COLO668 (cell line): ENCODE measurements at regions not wholly inside any gene's neighbourhood (a gene's known extent, or its start where the extent isn't known, plus 50 kb on each side); places are given as distances from the start of the nearest gene placed in this dataset.

Experiments
- DNase-seq: peaks from one replicate; lab custom pipeline; 2025; ENCODE audit not compliant: unreplicated experiment; lab: John Stamatoyannopoulos, UW

GRCh38 chr4:151917145-151917734 is 156.4 kb upstream of the GATB start:
- no peak for DNase-seq

- DNase-seq = no peak
Measured at GRCh38 chr4:151912632-151913031, 151.8 kb upstream of the GATB start.

- no peak for DNase-seq
Measured at GRCh38 chr4:151911970-151912369, 151.2 kb upstream of the GATB start.

GRCh38 chr4:151908734-151909497 is 148.1 kb upstream of the GATB start:
- no peak for DNase-seq

GRCh38 chr4:151908201-151908600 is 147.4 kb upstream of the GATB start:
- DNase-seq = no peak

- DNase-seq = no peak
Measured at GRCh38 chr4:151906438-151906837, 145.6 kb upstream of the GATB start.

GRCh38 chr4:151905197-151905596 is 144.4 kb upstream of the GATB start:
- DNase-seq = no peak

GRCh38 chr4:151901631-151902030 is 140.8 kb upstream of the GATB start:
- no peak for DNase-seq

- no peak for DNase-seq
Measured at GRCh38 chr4:151896880-151897279, 136.1 kb upstream of the GATB start.

GRCh38 chr4:151895671-151896070 is 134.9 kb upstream of the GATB start:
- no peak for DNase-seq

- DNase-seq = no peak
Measured at GRCh38 chr4:151894246-151894645, 133.4 kb upstream of the GATB start.

- DNase-seq = no peak
Measured at GRCh38 chr4:151888367-151888866, 127.6 kb upstream of the GATB start.

- no peak for DNase-seq
Measured at GRCh38 chr4:151887816-151888180, 127.0 kb upstream of the GATB start.

GRCh38 chr4:151887031-151887815 is 126.4 kb upstream of the GATB start:
- DNase-seq = no peak

GRCh38 chr4:151885123-151885522 is 124.3 kb upstream of the GATB start:
- no peak for DNase-seq

- DNase-seq = no peak
Measured at GRCh38 chr4:151883747-151884146, 122.9 kb upstream of the GATB start.

- no peak for DNase-seq
Measured at GRCh38 chr4:151882072-151882803, 121.4 kb upstream of the GATB start.

GRCh38 chr4:151879705-151880445 is 119.1 kb upstream of the GATB start:
- no peak for DNase-seq

GRCh38 chr4:151876381-151876988 is 115.7 kb upstream of the GATB start:
- DNase-seq = no peak

- no peak for DNase-seq
Measured at GRCh38 chr4:151874328-151874727, 113.5 kb upstream of the GATB start.
